ENCODE measurements at regions not wholly inside any gene's neighbourhood (a gene's known extent, or its start where the extent isn't known, plus 50 kb on each side); places are given as distances from the start of the nearest gene placed in this dataset.

GRCh38 chr2:23286031-23286757 is 98.8 kb upstream of the KLHL29 start:
- Histone ChIP-seq H3K4me2 (ENCODE audit: insufficient read depth, low read length, poor library complexity, severe bottlenecking) (no peak overlapping the region), H3K14ac (ENCODE audit: low read length) (no peak overlapping the region), H3K23ac (ENCODE audit: low read depth, low read length, poor library complexity) (no peak overlapping the region), H2BK15ac (ENCODE audit: low read length) (no peak overlapping the region), H3K9ac (ENCODE audit: low read depth, low read length, poor library complexity) (no peak overlapping the region), H3K27ac (replicated peaks; ENCODE audit: low read length) (no peak overlapping the region), H2BK5ac (ENCODE audit: low read length) (no peak overlapping the region), H3K4me3 (ENCODE audit: low read length in 2 of 2) (no peak overlapping the region), H3K9me3 (replicated peaks in 1 of 2; ENCODE audit: control insufficient read depth in 2 of 2, insufficient read depth in 1 of 2, low read depth in 1 of 2, low read length in 2 of 2) (peaks cover 0 to 9% of the 10 kb centered on the region in 2 donors), H4K91ac (ENCODE audit: low read depth, low read length, poor library complexity) (no peak overlapping the region), H2AK5ac (ENCODE audit: low read depth, low read length) (no peak overlapping the region), H3K4ac (ENCODE audit: low read length) (no peak overlapping the region), H4K8ac (ENCODE audit: low read depth, low read length) (no peak overlapping the region), H3K36me3 (replicated peaks in 1 of 2; ENCODE audit: control insufficient read depth in 2 of 2, insufficient read depth in 2 of 2, low read length in 2 of 2) (no peaks in the 10 kb centered on the region), H3K18ac (ENCODE audit: low read length) (no peak overlapping the region), H2BK120ac (ENCODE audit: low read depth, low read length) (no peak overlapping the region), H2BK12ac (ENCODE audit: low read length) (no peak overlapping the region), H3K4me1 (ENCODE audit: control insufficient read depth in 2 of 2, insufficient read depth in 1 of 2, low read depth in 1 of 2, low read length in 2 of 2) (peaks cover 14 to 31% of the 10 kb centered on the region in 2 donors), H2AFZ (ENCODE audit: low read length) (peak overlapping the region; percentile 62), H3K27me3 (ENCODE audit: control insufficient read depth in 3 of 3, insufficient read depth in 3 of 3, low read depth in 1 of 3, low read length in 3 of 3) (no peaks in the 10 kb centered on the region), H3K79me1 (ENCODE audit: low read depth, low read length) (no peaks in the 10 kb centered on the region)
- no peak for DNase-seq (ENCODE audit: low spot score)
- no CpG with 5 or more reads among the region's 6 CpGs for WGBS, 2 donors (ENCODE audit: extremely low coverage in 2 of 2, insufficient read length in 2 of 2, insufficient replicate concordance in 1 of 2)

- no peak overlapping the region for H2BK5ac ChIP-seq (ENCODE audit: low read length)
- no peaks in the 10 kb centered on the region for H3K27me3 ChIP-seq (ENCODE audit: control insufficient read depth in 3 of 3, insufficient read depth in 3 of 3, low read depth in 1 of 3, low read length in 3 of 3)
- H2AFZ ChIP-seq (ENCODE audit: low read length): peak overlapping the region; percentile 62
- H3K14ac ChIP-seq (ENCODE audit: low read length): no peak overlapping the region
- WGBS, 2 donors (ENCODE audit: extremely low coverage in 2 of 2, insufficient read length in 2 of 2, insufficient replicate concordance in 1 of 2): no CpG with 5 or more reads among the region's 6 CpGs
- no peak overlapping the region for H4K8ac ChIP-seq (ENCODE audit: low read depth, low read length)
- H2AK5ac ChIP-seq (ENCODE audit: low read depth, low read length): no peak overlapping the region
- no peak overlapping the region for H2BK120ac ChIP-seq (ENCODE audit: low read depth, low read length)
- no peaks in the 10 kb centered on the region for H3K79me1 ChIP-seq (ENCODE audit: low read depth, low read length)
- H3K4me1 ChIP-seq (ENCODE audit: control insufficient read depth in 2 of 2, insufficient read depth in 1 of 2, low read depth in 1 of 2, low read length in 2 of 2): peaks cover 14 to 31% of the 10 kb centered on the region in 2 donors
- no peak overlapping the region for H2BK15ac ChIP-seq (ENCODE audit: low read length)
- H3K18ac ChIP-seq (ENCODE audit: low read length): no peak overlapping the region
- no peak overlapping the region for H4K91ac ChIP-seq (ENCODE audit: low read depth, low read length, poor library complexity)
- H3K9ac ChIP-seq (ENCODE audit: low read depth, low read length, poor library complexity): no peak overlapping the region
- H3K4ac ChIP-seq (ENCODE audit: low read length): no peak overlapping the region
- no peak overlapping the region for H3K4me3 ChIP-seq (ENCODE audit: low read length in 2 of 2)
- no peak for DNase-seq (ENCODE audit: low spot score)
- peaks cover 0 to 9% of the 10 kb centered on the region in 2 donors for H3K9me3 ChIP-seq (replicated peaks in 1 of 2; ENCODE audit: control insufficient read depth in 2 of 2, insufficient read depth in 1 of 2, low read depth in 1 of 2, low read length in 2 of 2)
- H3K23ac ChIP-seq (ENCODE audit: low read depth, low read length, poor library complexity): no peak overlapping the region
- no peak overlapping the region for H3K27ac ChIP-seq (replicated peaks; ENCODE audit: low read length)
- H3K36me3 ChIP-seq (replicated peaks in 1 of 2; ENCODE audit: control insufficient read depth in 2 of 2, insufficient read depth in 2 of 2, low read length in 2 of 2): no peaks in the 10 kb centered on the region
- H2BK12ac ChIP-seq (ENCODE audit: low read length): no peak overlapping the region
- H3K4me2 ChIP-seq (ENCODE audit: insufficient read depth, low read length, poor library complexity, severe bottlenecking): no peak overlapping the region
These were observed 97.9 kb upstream of the KLHL29 start for GRCh38 chr2:23286758-23287704.

DNA sequence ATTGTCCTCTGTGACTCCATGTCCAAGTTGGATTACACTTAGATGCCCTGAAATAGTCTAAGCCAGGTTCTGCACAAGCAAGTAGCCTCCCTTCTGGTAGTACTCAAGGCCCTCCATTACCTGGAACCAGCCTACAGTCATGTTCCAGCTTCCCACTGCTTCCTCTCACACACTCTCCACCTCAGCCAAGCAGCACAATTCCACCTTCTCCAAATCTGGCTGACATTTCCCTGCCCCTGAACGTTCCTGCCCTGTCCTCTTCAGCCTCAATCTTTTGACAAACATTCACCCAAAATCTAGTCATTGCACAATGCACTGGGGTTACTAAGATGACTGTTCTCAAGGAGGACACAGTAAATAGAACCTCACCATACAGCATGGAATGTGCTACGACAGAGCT is 95.3 kb upstream of the KLHL29 start:
- Histone ChIP-seq H3K9me3 (replicated peaks in 1 of 2; ENCODE audit: control insufficient read depth in 2 of 2, insufficient read depth in 1 of 2, low read depth in 1 of 2, low read length in 2 of 2) (no peaks in the 10 kb centered on the region), H2BK15ac (ENCODE audit: low read length) (no peak overlapping the region), H3K9ac (ENCODE audit: low read depth, low read length, poor library complexity) (no peak overlapping the region), H3K18ac (ENCODE audit: low read length) (no peak overlapping the region), H3K4me1 (ENCODE audit: control insufficient read depth in 2 of 2, insufficient read depth in 1 of 2, low read depth in 1 of 2, low read length in 2 of 2) (peaks cover 14 to 29% of the 10 kb centered on the region in 2 donors), H3K27ac (replicated peaks; ENCODE audit: low read length) (no peak overlapping the region), H2AK5ac (ENCODE audit: low read depth, low read length) (no peak overlapping the region), H3K27me3 (ENCODE audit: control insufficient read depth in 3 of 3, insufficient read depth in 3 of 3, low read depth in 1 of 3, low read length in 3 of 3) (no peaks in the 10 kb centered on the region), H2BK5ac (ENCODE audit: low read length) (no peak overlapping the region), H4K8ac (ENCODE audit: low read depth, low read length) (no peak overlapping the region), H4K91ac (ENCODE audit: low read depth, low read length, poor library complexity) (no peak overlapping the region), H3K23ac (ENCODE audit: low read depth, low read length, poor library complexity) (no peak overlapping the region), H2BK12ac (ENCODE audit: low read length) (no peak overlapping the region), H2AFZ (ENCODE audit: low read length) (no peak overlapping the region), H3K36me3 (replicated peaks in 1 of 2; ENCODE audit: control insufficient read depth in 2 of 2, insufficient read depth in 2 of 2, low read length in 2 of 2) (no peaks in the 10 kb centered on the region), H3K4ac (ENCODE audit: low read length) (no peak overlapping the region), H3K14ac (ENCODE audit: low read length) (no peak overlapping the region), H2BK120ac (ENCODE audit: low read depth, low read length) (no peak overlapping the region), H3K4me2 (ENCODE audit: insufficient read depth, low read length, poor library complexity, severe bottlenecking) (no peak overlapping the region), H3K79me1 (ENCODE audit: low read depth, low read length) (no peaks in the 10 kb centered on the region), H3K4me3 (ENCODE audit: low read length in 2 of 2) (no peak overlapping the region)
- no peak for DNase-seq (ENCODE audit: low spot score)
- WGBS, 2 donors (ENCODE audit: extremely low coverage in 2 of 2, insufficient read length in 2 of 2, insufficient replicate concordance in 1 of 2): no CpG with 5 or more reads among the region's 2 CpGs

DNA sequence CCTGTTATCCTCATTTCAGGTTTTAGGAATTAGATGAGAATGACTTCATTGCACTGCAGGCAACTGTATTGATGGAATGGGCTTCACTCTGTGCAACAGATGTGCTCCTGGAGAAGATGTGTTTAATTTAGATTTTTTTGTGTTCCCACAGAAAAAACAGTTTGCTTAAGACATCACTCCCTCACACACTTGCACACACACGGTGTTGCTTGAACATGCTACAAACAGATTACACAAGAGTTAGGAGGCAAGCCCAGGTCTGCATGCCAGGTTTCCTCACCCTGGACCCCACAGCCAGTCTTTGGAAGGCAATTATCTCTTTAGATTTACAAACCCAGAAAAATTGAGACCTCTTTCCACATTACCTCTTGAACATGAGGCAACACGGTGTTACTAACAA is 93.7 kb upstream of the KLHL29 start:
- Histone ChIP-seq H2BK120ac (ENCODE audit: low read depth, low read length) (no peak overlapping the region), H3K14ac (ENCODE audit: low read length) (no peak overlapping the region), H3K4me3 (ENCODE audit: low read length in 2 of 2) (no peak overlapping the region), H3K36me3 (replicated peaks in 1 of 2; ENCODE audit: control insufficient read depth in 2 of 2, insufficient read depth in 2 of 2, low read length in 2 of 2) (no peaks in the 10 kb centered on the region), H3K27ac (replicated peaks; ENCODE audit: low read length) (no peak overlapping the region), H3K4ac (ENCODE audit: low read length) (no peak overlapping the region), H3K23ac (ENCODE audit: low read depth, low read length, poor library complexity) (no peak overlapping the region), H2BK12ac (ENCODE audit: low read length) (no peak overlapping the region), H2BK5ac (ENCODE audit: low read length) (no peak overlapping the region), H3K9me3 (replicated peaks in 1 of 2; ENCODE audit: control insufficient read depth in 2 of 2, insufficient read depth in 1 of 2, low read depth in 1 of 2, low read length in 2 of 2) (no peaks in the 10 kb centered on the region), H2AK5ac (ENCODE audit: low read depth, low read length) (no peak overlapping the region), H4K8ac (ENCODE audit: low read depth, low read length) (no peak overlapping the region), H3K9ac (ENCODE audit: low read depth, low read length, poor library complexity) (no peak overlapping the region), H4K91ac (ENCODE audit: low read depth, low read length, poor library complexity) (no peak overlapping the region), H3K79me1 (ENCODE audit: low read depth, low read length) (no peaks in the 10 kb centered on the region), H3K18ac (ENCODE audit: low read length) (no peak overlapping the region), H3K4me2 (ENCODE audit: insufficient read depth, low read length, poor library complexity, severe bottlenecking) (no peak overlapping the region), H3K4me1 (ENCODE audit: control insufficient read depth in 2 of 2, insufficient read depth in 1 of 2, low read depth in 1 of 2, low read length in 2 of 2) (peaks cover 9 to 13% of the 10 kb centered on the region in 2 donors), H2BK15ac (ENCODE audit: low read length) (no peak overlapping the region), H3K27me3 (ENCODE audit: control insufficient read depth in 3 of 3, insufficient read depth in 3 of 3, low read depth in 1 of 3, low read length in 3 of 3) (no peaks in the 10 kb centered on the region), H2AFZ (ENCODE audit: low read length) (no peak overlapping the region)
- WGBS, 2 donors (ENCODE audit: extremely low coverage in 2 of 2, insufficient read length in 2 of 2, insufficient replicate concordance in 1 of 2): no CpG with 5 or more reads among the region's 2 CpGs
- DNase-seq (ENCODE audit: low spot score): no peak
